Liver (tissue), 7 donors: ENCODE measurements at regions not wholly inside any gene's neighbourhood (a gene's known extent, or its start where the extent isn't known, plus 50 kb on each side); places are given as distances from the start of the nearest gene placed in this dataset.

ENCODE experiments used
- DNase-seq: peaks from one replicate; pipeline ENCODE4 v3.0.0-alpha.2; 2017; ENCODE audit warnings: low spot score
- H3K27ac ChIP-seq, 2 donors: one replicate each; pipeline ENCODE4 v1.7.0; 2013; ENCODE audit warnings: inconsistent platforms in 2 of 2, low read length in 2 of 2, control low read depth in 1 of 2, low read depth in 1 of 2, mild to moderate bottlenecking in 1 of 2
- H3K27me3 ChIP-seq, 4 donors: one replicate each; pipeline versions ENCODE4 v1.6.1 to v1.7.0; 2013; ENCODE audit warnings: low read length in 3 of 4, inconsistent platforms in 1 of 4, mild to moderate bottlenecking in 1 of 4, moderate library complexity in 1 of 4; ENCODE audit not compliant: control insufficient read depth in 4 of 4, insufficient read depth in 4 of 4
- H3K36me3 ChIP-seq, 4 donors: one replicate each; pipeline versions ENCODE4 v1.6.1 to v1.7.0; 2013; ENCODE audit warnings: low read length in 3 of 4, mild to moderate bottlenecking in 3 of 4, low read depth in 1 of 4, moderate library complexity in 1 of 4; ENCODE audit not compliant: control insufficient read depth in 4 of 4, insufficient read depth in 3 of 4
- H3K4me1 ChIP-seq, 4 donors: one replicate each; pipeline versions ENCODE4 v1.6.1 to v1.7.0; 2013; ENCODE audit warnings: low read length in 3 of 4, mild to moderate bottlenecking in 3 of 4, moderate library complexity in 1 of 4; ENCODE audit not compliant: control insufficient read depth in 4 of 4, insufficient read depth in 4 of 4
- H3K4me3 ChIP-seq, 3 donors: one replicate each; pipeline versions ENCODE4 v1.6.1 to v1.7.0; 2013; ENCODE audit warnings: low read length in 3 of 3, control low read depth in 1 of 3, low read depth in 1 of 3, mild to moderate bottlenecking in 1 of 3
- H3K9ac ChIP-seq, 2 donors: one replicate each; pipeline ENCODE4 v1.7.0; 2013; ENCODE audit warnings: low read length in 2 of 2, mild to moderate bottlenecking in 2 of 2, moderate library complexity in 2 of 2, control low read depth in 1 of 2, low read depth in 1 of 2
- H3K9me3 ChIP-seq, 4 donors: one replicate each; pipeline versions ENCODE4 v1.6.1 to v1.7.0; 2013; ENCODE audit warnings: low read length in 3 of 4; ENCODE audit not compliant: control insufficient read depth in 4 of 4
- EGR1 ChIP-seq, 2 donors: IDR thresholded peaks; 2 replicates each; pipeline ENCODE4 v1.6.1; 2016 to 2018; ENCODE audit warnings: antibody characterized with exemption in 2 of 2, low read depth in 2 of 2
- FOXA1 ChIP-seq: IDR thresholded peaks from 2 replicates; pipeline ENCODE4 v1.6.1; 2016; ENCODE audit warnings: antibody characterized with exemption
- FOXA2 ChIP-seq: IDR thresholded peaks from 2 replicates; pipeline ENCODE4 v1.6.1; 2016; ENCODE audit warnings: antibody characterized with exemption
- GABPA ChIP-seq, 2 donors: IDR thresholded peaks in 1 of 2; conservative IDR thresholded peaks in 1 of 2; 2 replicates each; pipeline ENCODE4 v1.6.1; 2016; ENCODE audit warnings: antibody characterized with exemption in 2 of 2, mild to moderate bottlenecking in 1 of 2, moderate library complexity in 1 of 2
- HNF4A ChIP-seq, 2 donors: conservative IDR thresholded peaks; 2 replicates each; pipeline ENCODE4 v1.6.1; 2016; ENCODE audit warnings: antibody characterized with exemption in 2 of 2, mild to moderate bottlenecking in 2 of 2
- HNF4G ChIP-seq: IDR thresholded peaks from 2 replicates; pipeline ENCODE4 v1.6.1; 2016; ENCODE audit warnings: antibody characterized with exemption
- JUND ChIP-seq, 2 donors: IDR thresholded peaks; 2 replicates each; pipeline ENCODE4 v1.6.1; 2016; ENCODE audit warnings: antibody characterized with exemption in 2 of 2
- NR2F2 ChIP-seq: IDR thresholded peaks from 2 replicates; pipeline ENCODE4 v1.6.1; 2016; ENCODE audit warnings: antibody characterized with exemption
- RAD21 ChIP-seq, 2 donors: IDR thresholded peaks; 2 replicates each; pipeline ENCODE4 v1.6.1; 2016; ENCODE audit warnings: antibody characterized with exemption in 2 of 2, mild to moderate bottlenecking in 2 of 2
- RXRA ChIP-seq, 2 donors: IDR thresholded peaks; 2 replicates each; pipeline ENCODE4 v1.6.1; 2017 to 2018; ENCODE audit warnings: antibody characterized with exemption in 2 of 2, mild to moderate bottlenecking in 1 of 2
- SP1 ChIP-seq: IDR thresholded peaks from 2 replicates; pipeline ENCODE4 v1.6.1; 2018; ENCODE audit warnings: antibody characterized with exemption, mild to moderate bottlenecking
- TAF1 ChIP-seq: conservative IDR thresholded peaks from 2 replicates; pipeline ENCODE4 v1.6.1; 2016; ENCODE audit warnings: antibody characterized with exemption, mild to moderate bottlenecking
- YY1 ChIP-seq: IDR thresholded peaks from 2 replicates; pipeline ENCODE4 v1.6.1; 2016; ENCODE audit warnings: antibody characterized with exemption, mild to moderate bottlenecking
- WGBS: extraction: QIAGEN DNeasy Blood & Tissue Kit; methylation state at CpG from one replicate; pipeline ENCODE4 v1.1.7; 2013; 5-methylcytosine and 5-hydroxymethylcytosine counted together
- TF ChIP-seq, protein P1 (sequence below): IDR thresholded peaks from 2 replicates; pipeline ENCODE4 v1.6.1; 2016; ENCODE audit warnings: antibody characterized with exemption, mild to moderate bottlenecking
- TF ChIP-seq, protein P2 (sequence below): IDR thresholded peaks from 2 replicates; pipeline ENCODE4 v1.6.1; 2016; ENCODE audit warnings: antibody characterized with exemption
- TF ChIP-seq, protein P3 (sequence below): IDR thresholded peaks from 2 replicates; pipeline ENCODE4 v1.6.1; 2016; ENCODE audit warnings: antibody characterized with exemption
- TF ChIP-seq, protein P4 (sequence below): IDR thresholded peaks from 2 replicates; pipeline ENCODE4 v1.6.1; 2016; ENCODE audit warnings: antibody characterized with exemption
- donor health status: healthy.
- donor health status: healthy.
- donor health status: healthy.
- donor health status: healthy.

DNA sequence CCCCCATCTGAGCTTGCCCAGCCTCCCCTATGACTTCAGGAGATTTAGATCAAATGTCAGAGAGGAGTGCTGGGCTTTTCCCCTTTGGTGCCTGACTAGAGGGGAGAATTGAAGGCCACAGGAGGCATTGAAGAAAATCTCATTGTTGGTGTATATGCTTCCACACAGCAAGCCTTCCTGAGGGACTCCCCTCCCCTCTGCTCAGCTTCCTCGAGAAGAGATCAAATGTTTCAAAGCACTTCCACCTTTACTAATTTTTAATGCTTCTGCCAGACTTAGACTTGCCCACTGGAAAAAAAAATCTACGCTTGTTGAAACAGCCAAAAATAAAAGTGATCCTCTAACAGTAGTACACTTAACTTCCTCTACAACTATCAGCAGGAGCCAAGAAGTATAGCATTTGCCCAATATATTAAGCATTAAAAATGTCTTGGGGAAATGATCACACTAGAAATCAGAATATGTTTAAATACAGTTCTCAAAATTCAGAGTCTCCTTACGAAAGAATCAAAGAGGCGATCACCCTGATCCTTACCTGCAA is 79.3 kb downstream of the FZD1 start (continued):
- TF ChIP-seq, protein P1, sequence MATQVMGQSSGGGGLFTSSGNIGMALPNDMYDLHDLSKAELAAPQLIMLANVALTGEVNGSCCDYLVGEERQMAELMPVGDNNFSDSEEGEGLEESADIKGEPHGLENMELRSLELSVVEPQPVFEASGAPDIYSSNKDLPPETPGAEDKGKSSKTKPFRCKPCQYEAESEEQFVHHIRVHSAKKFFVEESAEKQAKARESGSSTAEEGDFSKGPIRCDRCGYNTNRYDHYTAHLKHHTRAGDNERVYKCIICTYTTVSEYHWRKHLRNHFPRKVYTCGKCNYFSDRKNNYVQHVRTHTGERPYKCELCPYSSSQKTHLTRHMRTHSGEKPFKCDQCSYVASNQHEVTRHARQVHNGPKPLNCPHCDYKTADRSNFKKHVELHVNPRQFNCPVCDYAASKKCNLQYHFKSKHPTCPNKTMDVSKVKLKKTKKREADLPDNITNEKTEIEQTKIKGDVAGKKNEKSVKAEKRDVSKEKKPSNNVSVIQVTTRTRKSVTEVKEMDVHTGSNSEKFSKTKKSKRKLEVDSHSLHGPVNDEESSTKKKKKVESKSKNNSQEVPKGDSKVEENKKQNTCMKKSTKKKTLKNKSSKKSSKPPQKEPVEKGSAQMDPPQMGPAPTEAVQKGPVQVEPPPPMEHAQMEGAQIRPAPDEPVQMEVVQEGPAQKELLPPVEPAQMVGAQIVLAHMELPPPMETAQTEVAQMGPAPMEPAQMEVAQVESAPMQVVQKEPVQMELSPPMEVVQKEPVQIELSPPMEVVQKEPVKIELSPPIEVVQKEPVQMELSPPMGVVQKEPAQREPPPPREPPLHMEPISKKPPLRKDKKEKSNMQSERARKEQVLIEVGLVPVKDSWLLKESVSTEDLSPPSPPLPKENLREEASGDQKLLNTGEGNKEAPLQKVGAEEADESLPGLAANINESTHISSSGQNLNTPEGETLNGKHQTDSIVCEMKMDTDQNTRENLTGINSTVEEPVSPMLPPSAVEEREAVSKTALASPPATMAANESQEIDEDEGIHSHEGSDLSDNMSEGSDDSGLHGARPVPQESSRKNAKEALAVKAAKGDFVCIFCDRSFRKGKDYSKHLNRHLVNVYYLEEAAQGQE = no peak
- TF ChIP-seq EGR1 (IDR thresholded peaks at IDR 0.05; ENCODE audit: low read depth in 2 of 2) (no peak), NR2F2 (no peak), HNF4A (conservative IDR thresholded peaks at IDR 0.05) (no peak), GABPA (IDR thresholded peaks at IDR 0.05 in 1 of 2, conservative IDR thresholded peaks at IDR 0.05 in 1 of 2) (no peak), FOXA1 (no peak), RXRA (IDR thresholded peaks at IDR 0.05) (no peak), FOXA2 (no peak)

DNA sequence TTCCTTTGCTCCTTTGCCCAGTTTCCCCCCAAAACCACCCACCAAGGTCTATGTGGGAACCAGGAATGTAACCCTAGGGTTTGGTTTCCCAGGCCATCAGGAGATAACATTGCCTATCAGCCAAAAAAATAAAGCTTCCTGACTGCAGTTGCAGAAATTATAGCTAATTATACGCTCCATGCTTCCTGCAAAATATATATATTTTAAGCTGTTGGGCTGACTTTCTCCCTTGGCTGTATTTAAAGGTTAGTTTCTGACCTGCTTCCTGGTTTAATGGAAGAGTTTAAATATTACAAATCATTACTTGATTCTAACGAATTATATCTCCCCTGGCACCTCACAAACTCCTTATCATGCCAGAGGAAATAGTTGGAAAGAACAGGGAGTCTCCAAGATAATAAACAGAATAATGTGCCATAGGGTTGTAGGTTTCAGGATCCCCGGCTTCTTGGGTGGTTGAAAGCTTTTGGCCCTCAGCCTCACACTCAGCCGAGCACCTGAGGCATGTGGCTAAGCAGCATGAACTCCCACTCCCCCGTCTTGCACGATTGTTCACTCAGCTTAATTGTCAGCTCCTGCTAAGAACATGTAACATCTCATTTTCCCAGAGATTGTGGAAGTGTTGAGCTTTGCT is 79.9 kb downstream of the FZD1 start:
- H3K4me1 ChIP-seq = peaks cover 0 to 5% (median under 1%) of the 10 kb centered on the region in 4 donors
- no peaks in the 10 kb centered on the region for H3K27me3 ChIP-seq
- TF ChIP-seq FOXA1 = no peak
- no peak for TF ChIP-seq RAD21 (IDR thresholded peaks at IDR 0.05)
- no peak for TF ChIP-seq HNF4A (conservative IDR thresholded peaks at IDR 0.05)
- TF ChIP-seq YY1 = no peak
- TF ChIP-seq NR2F2 = no peak
- TF ChIP-seq, protein P2, sequence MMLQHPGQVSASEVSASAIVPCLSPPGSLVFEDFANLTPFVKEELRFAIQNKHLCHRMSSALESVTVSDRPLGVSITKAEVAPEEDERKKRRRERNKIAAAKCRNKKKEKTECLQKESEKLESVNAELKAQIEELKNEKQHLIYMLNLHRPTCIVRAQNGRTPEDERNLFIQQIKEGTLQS = no peak
- TF ChIP-seq FOXA2 = no peak
- no peak for TF ChIP-seq GABPA (IDR thresholded peaks at IDR 0.05 in 1 of 2, conservative IDR thresholded peaks at IDR 0.05 in 1 of 2)
- no peak for TF ChIP-seq HNF4G
- TF ChIP-seq TAF1 = no peak
- no peak for TF ChIP-seq EGR1 (IDR thresholded peaks at IDR 0.05; ENCODE audit: low read depth in 2 of 2)
- TF ChIP-seq, protein P3, sequence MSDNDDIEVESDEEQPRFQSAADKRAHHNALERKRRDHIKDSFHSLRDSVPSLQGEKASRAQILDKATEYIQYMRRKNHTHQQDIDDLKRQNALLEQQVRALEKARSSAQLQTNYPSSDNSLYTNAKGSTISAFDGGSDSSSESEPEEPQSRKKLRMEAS = no peak
- TF ChIP-seq, protein P1 = no peak
- no peak for TF ChIP-seq JUND (IDR thresholded peaks at IDR 0.05)
- TF ChIP-seq SP1 = no peak
- TF ChIP-seq RXRA (IDR thresholded peaks at IDR 0.05) = no peak
- TF ChIP-seq, protein P4, sequence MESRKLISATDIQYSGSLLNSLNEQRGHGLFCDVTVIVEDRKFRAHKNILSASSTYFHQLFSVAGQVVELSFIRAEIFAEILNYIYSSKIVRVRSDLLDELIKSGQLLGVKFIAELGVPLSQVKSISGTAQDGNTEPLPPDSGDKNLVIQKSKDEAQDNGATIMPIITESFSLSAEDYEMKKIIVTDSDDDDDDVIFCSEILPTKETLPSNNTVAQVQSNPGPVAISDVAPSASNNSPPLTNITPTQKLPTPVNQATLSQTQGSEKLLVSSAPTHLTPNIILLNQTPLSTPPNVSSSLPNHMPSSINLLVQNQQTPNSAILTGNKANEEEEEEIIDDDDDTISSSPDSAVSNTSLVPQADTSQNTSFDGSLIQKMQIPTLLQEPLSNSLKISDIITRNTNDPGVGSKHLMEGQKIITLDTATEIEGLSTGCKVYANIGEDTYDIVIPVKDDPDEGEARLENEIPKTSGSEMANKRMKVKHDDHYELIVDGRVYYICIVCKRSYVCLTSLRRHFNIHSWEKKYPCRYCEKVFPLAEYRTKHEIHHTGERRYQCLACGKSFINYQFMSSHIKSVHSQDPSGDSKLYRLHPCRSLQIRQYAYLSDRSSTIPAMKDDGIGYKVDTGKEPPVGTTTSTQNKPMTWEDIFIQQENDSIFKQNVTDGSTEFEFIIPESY = no peak
- no peaks in the 10 kb centered on the region for H3K36me3 ChIP-seq
- H3K27ac ChIP-seq = no peak overlapping the region
- H3K9me3 ChIP-seq = no peaks in the 10 kb centered on the region
- H3K4me3 ChIP-seq = no peak overlapping the region
- 65% methylated on average over 6 of the region's 6 CpGs for WGBS
- no peak for DNase-seq
- H3K9ac ChIP-seq = no peak overlapping the region
